Aorta (tissue), 5 donors: ENCODE measurements at regions not wholly inside any gene's neighbourhood (a gene's known extent, or its start where the extent isn't known, plus 50 kb on each side); places are given as distances from the start of the nearest gene placed in this dataset.

Source experiments
- ATAC-seq: fragments of 200-7000 bp; cut with Tn5 transposase; one replicate; pipeline ENCODE4 v1.9.1; 2022; ENCODE audit warnings: moderate library complexity; ENCODE audit not compliant: low FRiP score
- DNase-seq, 2 donors: peaks; one replicate each; pipeline ENCODE4 v3.0.0-alpha.2; 2020
- H3K27ac ChIP-seq, 2 donors: one replicate each; pipeline ENCODE4 v1.5.1; 2013; ENCODE audit warnings: low read length in 2 of 2, mild to moderate bottlenecking in 2 of 2, moderate library complexity in 2 of 2, control low read depth in 1 of 2, inconsistent platforms in 1 of 2, low read depth in 1 of 2
- H3K27me3 ChIP-seq, 2 donors: one replicate each; pipeline ENCODE4 v1.6.1; 2013; ENCODE audit warnings: control low read depth in 1 of 2, low read length in 1 of 2, mild to moderate bottlenecking in 1 of 2, moderate library complexity in 1 of 2; ENCODE audit not compliant: insufficient read depth in 2 of 2, control insufficient read depth in 1 of 2
- H3K36me3 ChIP-seq, 2 donors: one replicate each; pipeline ENCODE4 v1.6.1; 2013; ENCODE audit warnings: control low read depth in 1 of 2, low read length in 1 of 2, mild to moderate bottlenecking in 1 of 2; ENCODE audit not compliant: insufficient read depth in 2 of 2, control insufficient read depth in 1 of 2
- H3K4me1 ChIP-seq, 2 donors: one replicate each; pipeline ENCODE4 v1.6.1; 2013; ENCODE audit warnings: low read length in 2 of 2, control low read depth in 1 of 2, mild to moderate bottlenecking in 1 of 2, moderate library complexity in 1 of 2; ENCODE audit not compliant: insufficient read depth in 2 of 2, control insufficient read depth in 1 of 2
- H3K4me3 ChIP-seq, 2 donors: one replicate each; pipeline ENCODE4 v1.5.1; 2013; ENCODE audit warnings: low read length in 2 of 2, control low read depth in 1 of 2, mild to moderate bottlenecking in 1 of 2
- H3K9me3 ChIP-seq: one replicate; pipeline ENCODE4 v1.6.1; 2013; ENCODE audit warnings: mild to moderate bottlenecking, low read length; ENCODE audit not compliant: control insufficient read depth
- WGBS, 2 donors: extraction: QIAGEN DNeasy Blood & Tissue Kit; methylation state at CpG; one replicate each; pipeline ENCODE4 v1.1.7; 2013; 5-methylcytosine and 5-hydroxymethylcytosine counted together
- intact Hi-C, 2 donors: fragments of 100-400 bp; cut with DNase I; formaldehyde crosslinking; loops; one replicate each; pipeline versions ENCODE4 v1.14.2 to v1.15.0; 2022
- donor health status: healthy with polysubstance abuse.
- donor health status: Bipolar disorder and iron deficiency.
- donor health status: DM: no; HTN: no; CAD: no.
- donor health status: DM: no; HTN: no; CAD: no.
- donor health status: DM: yes; HTN: yes; CAD: no.

DNA sequence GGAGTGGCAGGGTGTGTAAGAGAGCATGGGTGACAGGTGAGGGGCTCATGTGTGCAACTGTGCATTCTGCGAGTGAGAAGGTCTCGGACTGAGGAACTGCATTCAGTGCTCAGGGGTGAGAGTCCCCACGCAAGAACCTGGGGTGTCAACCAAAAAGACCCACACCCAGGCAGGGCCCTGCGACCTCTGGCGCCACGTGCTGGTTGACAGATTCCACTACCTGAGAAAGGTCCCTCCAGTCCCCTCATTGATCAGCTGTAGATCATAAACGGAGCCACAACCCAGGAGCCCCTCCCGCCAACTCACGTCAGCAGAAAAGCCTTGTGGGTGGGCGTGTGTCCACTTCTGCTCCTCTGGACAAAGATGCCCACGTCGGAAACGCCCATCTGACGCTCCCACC, 98.7 kb downstream of the ASCL4 start:
- no peaks in the 10 kb centered on the region for H3K27me3 ChIP-seq
- 48 to 49% methylated on average over 14 of the region's 14 CpGs for WGBS, 2 donors
- no peak overlapping the region for H3K27ac ChIP-seq
- ATAC-seq = no peak
- no peaks in the 10 kb centered on the region for H3K36me3 ChIP-seq
- H3K4me1 ChIP-seq = no peaks in the 10 kb centered on the region
- no peak for DNase-seq
- intact Hi-C loops = no loop called here
- H3K4me3 ChIP-seq = no peak overlapping the region
- H3K9me3 ChIP-seq = no peaks in the 10 kb centered on the region

- WGBS, 2 donors = 44 to 68% methylated on average over 7 of the region's 7 CpGs
- DNase-seq (no peak), ATAC-seq (no peak)
- H3K4me3 ChIP-seq = no peak overlapping the region
- H3K36me3 ChIP-seq = no peaks in the 10 kb centered on the region
- no peak overlapping the region for H3K27ac ChIP-seq
- no peaks in the 10 kb centered on the region for H3K9me3 ChIP-seq
- intact Hi-C loops = no loop called here
- H3K4me1 ChIP-seq = no peaks in the 10 kb centered on the region
- no peaks in the 10 kb centered on the region for H3K27me3 ChIP-seq
Measured at GRCh38 chr12:107875786-107876185, 101.3 kb downstream of the ASCL4 start.

DNA sequence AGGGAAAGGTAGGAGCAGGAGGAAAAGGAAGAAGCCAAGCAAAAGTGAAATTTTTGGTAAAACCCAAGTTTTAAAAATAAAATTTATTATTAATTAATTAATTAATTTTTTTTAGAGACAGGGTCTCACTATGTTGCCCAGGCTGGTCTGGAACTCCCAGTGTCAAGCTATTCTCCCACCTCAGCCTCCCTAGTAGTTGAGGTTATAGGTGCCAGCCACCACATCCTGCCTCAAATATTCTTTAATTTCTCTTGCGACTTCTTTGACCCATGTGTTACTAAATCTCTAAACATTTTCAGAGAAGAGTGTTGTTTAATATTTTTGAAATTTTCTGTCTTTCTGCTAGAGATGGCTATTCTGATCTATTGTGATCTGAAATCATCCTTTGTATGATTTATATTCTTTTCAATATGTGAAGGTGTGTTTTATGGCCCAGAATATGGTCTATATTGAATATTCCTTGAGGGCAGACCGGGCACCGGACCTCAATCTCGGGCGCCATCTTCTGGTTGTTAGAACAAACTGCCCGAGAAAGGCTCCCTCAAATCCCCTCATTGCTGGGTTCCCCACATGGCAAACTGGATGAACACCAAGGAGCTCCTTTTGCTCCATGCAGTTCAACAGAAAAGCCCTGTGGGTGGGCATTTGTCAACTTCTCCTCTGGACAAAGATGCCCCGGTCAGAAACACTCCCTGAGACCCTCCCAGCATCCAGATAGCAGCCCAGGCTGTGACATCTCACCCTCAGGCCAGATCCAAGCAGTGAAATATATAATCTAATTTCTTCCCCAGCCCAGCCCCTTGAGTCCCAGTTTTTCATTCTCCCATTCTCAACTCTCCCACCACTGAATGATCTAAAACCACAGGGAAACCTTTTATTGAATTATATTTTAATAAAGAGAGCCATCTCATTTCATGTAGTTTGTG, 110.5 kb downstream of the ASCL4 start:
- Histone ChIP-seq H3K36me3 (no peaks in the 10 kb centered on the region), H3K27ac (no peak overlapping the region), H3K9me3 (no peaks in the 10 kb centered on the region), H3K4me1 (no peaks in the 10 kb centered on the region), H3K27me3 (no peaks in the 10 kb centered on the region), H3K4me3 (no peak overlapping the region)
- DNase-seq (no peak), ATAC-seq (no peak)
- WGBS, 2 donors = 12 to 13% methylated on average over 7 of the region's 7 CpGs
- intact Hi-C loops = loop anchor here (2.0 to 10.0 kb wide), 3 partner anchors 123 to 210 kb away; partner anchors contain the start of gene PRDM4 (in 1 of the 2)

- no peak overlapping the region for H3K27ac ChIP-seq
- ATAC-seq = no peak
- no peaks in the 10 kb centered on the region for H3K36me3 ChIP-seq
- no peak for DNase-seq
- H3K4me3 ChIP-seq = no peak overlapping the region
- 79 to 84% methylated on average over 4 of the region's 4 CpGs for WGBS, 2 donors
- no peaks in the 10 kb centered on the region for H3K4me1 ChIP-seq
- no peaks in the 10 kb centered on the region for H3K27me3 ChIP-seq
- no peaks in the 10 kb centered on the region for H3K9me3 ChIP-seq
- intact Hi-C loops = loop anchor here in 1 of 2 donors (10.0 kb wide), 1 partner anchor 214 kb away; no protein-coding TSS in a partner anchor
Measured at GRCh38 chr12:107888789-107889188, 114.3 kb downstream of the ASCL4 start.

- DNase-seq (no peak), ATAC-seq (no peak)
- Histone ChIP-seq H3K27ac (no peak overlapping the region), H3K4me3 (no peak overlapping the region), H3K9me3 (no peaks in the 10 kb centered on the region), H3K36me3 (no peaks in the 10 kb centered on the region), H3K27me3 (no peaks in the 10 kb centered on the region), H3K4me1 (no peaks in the 10 kb centered on the region)
- 48 to 58% methylated on average over 3 of the region's 3 CpGs for WGBS, 2 donors
- intact Hi-C loops = no loop called here
Measured at GRCh38 chr12:107891967-107892366, 117.5 kb downstream of the ASCL4 start.

DNA sequence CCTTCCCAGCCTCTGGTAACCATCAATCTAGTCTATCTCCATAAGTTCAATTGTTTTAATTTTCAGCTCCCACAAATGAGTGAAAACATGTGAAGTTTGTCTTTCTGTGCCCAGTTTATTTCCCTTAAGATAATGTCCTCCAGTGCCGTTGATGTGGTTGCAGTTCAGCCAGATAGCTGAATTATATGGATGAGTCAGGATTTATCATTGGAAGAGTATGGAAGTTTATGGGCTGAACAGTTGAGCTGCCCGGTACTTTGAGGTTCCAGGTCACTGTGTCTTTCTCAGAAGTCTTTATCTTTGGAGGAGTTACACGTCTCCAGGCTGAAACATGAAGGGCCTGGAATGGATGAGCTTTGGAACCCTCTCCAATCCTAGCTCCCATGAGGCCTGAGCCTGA, 120.1 kb downstream of the ASCL4 start:
- 52 to 57% methylated on average over 3 of the region's 3 CpGs for WGBS, 2 donors
- H3K36me3 ChIP-seq = no peaks in the 10 kb centered on the region
- DNase-seq (no peak), ATAC-seq (no peak)
- H3K4me1 ChIP-seq = no peaks in the 10 kb centered on the region
- H3K27me3 ChIP-seq = no peaks in the 10 kb centered on the region
- no peaks in the 10 kb centered on the region for H3K9me3 ChIP-seq
- intact Hi-C loops = no loop called here
- no peak overlapping the region for H3K27ac ChIP-seq
- no peak overlapping the region for H3K4me3 ChIP-seq

DNA sequence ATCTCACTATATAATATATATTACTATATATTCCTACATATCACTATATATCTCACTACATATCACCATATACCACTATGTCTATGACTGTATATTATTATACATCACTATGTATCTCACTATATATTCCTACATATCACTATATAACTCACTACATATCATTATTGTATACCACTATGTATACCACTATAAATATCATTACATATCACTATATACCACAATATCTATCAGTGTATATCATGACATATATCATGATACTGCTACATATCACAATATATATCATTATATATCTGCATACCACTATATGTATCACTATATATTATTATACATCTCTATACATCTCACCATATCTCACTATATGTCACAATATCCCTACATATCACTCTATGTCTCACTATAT, 121.5 kb downstream of the ASCL4 start:
- H3K27me3 ChIP-seq = no peaks in the 10 kb centered on the region
- H3K27ac ChIP-seq = no peak overlapping the region
- ATAC-seq (no peak), DNase-seq (no peak)
- H3K9me3 ChIP-seq = no peaks in the 10 kb centered on the region
- no peak overlapping the region for H3K4me3 ChIP-seq
- intact Hi-C loops = no loop called here
- H3K4me1 ChIP-seq = no peaks in the 10 kb centered on the region
- H3K36me3 ChIP-seq = no peaks in the 10 kb centered on the region

- ATAC-seq (no peak), DNase-seq (no peak)
- Histone ChIP-seq H3K27ac (no peak overlapping the region), H3K9me3 (no peaks in the 10 kb centered on the region), H3K4me1 (peaks cover 0 to 2% of the 10 kb centered on the region in 2 donors), H3K36me3 (no peaks in the 10 kb centered on the region), H3K27me3 (peaks cover 0 to 2% of the 10 kb centered on the region in 2 donors), H3K4me3 (no peak overlapping the region)
- 72 to 78% methylated on average over 2 of the region's 2 CpGs for WGBS, 2 donors
- intact Hi-C loops = no loop called here
Measured at GRCh38 chr12:107900588-107900987, 126.1 kb downstream of the ASCL4 start.
